WTC11 (cell line): ENCODE measurements at regions not wholly inside any gene's neighbourhood (a gene's known extent, or its start where the extent isn't known, plus 50 kb on each side); places are given as distances from the start of the nearest gene placed in this dataset.

ENCODE experiments used
- ATAC-seq: fragments of 200-7000 bp; cut with Tn5 transposase; 2 replicates; pipeline ENCODE4 v1.10.0; 2021; ENCODE audit warnings: mild to moderate bottlenecking, moderate library complexity
- CTCF ChIA-PET: fragments of 300-600 bp; sonication (Branson Sonifier 250); formaldehyde crosslinking; loops from one replicate; lab custom pipeline; 2021; ENCODE audit warnings: antibody characterized with exemption; lab: Charles Lee
- POLR2A ChIA-PET: fragments of 350-600 bp; sonication (Branson Sonifier 250); formaldehyde crosslinking; loops from one replicate; lab custom pipeline; 2021; ENCODE audit warnings: antibody characterized with exemption; lab: Charles Lee
- DNase-seq: peaks from one replicate; pipeline ENCODE4 v3.0.0; 2021; ENCODE audit warnings: low spot score
- H3K27ac Mint-ChIP-seq: 2 replicates; pipeline ENCODE4 v1.8.0; 2021; ENCODE audit warnings: mixed read lengths
- H3K27me3 Mint-ChIP-seq: 2 replicates; pipeline ENCODE4 v1.8.0; 2021; ENCODE audit warnings: low read depth, mild to moderate bottlenecking, moderate library complexity, mixed read lengths
- H3K36me3 Mint-ChIP-seq: 2 replicates; pipeline ENCODE4 v1.8.0; 2021; ENCODE audit warnings: mixed read lengths
- H3K4me1 Mint-ChIP-seq: 2 replicates; pipeline ENCODE4 v1.8.0; 2022; ENCODE audit warnings: mixed read lengths
- H3K4me3 Mint-ChIP-seq: 2 replicates; pipeline ENCODE4 v1.8.0; 2021; ENCODE audit warnings: mild to moderate bottlenecking, moderate library complexity, mixed read lengths
- H3K9me3 Mint-ChIP-seq: 2 replicates; pipeline ENCODE4 v1.8.0; 2021; ENCODE audit warnings: mixed read lengths
- ATF1 ChIP-seq: sonication (generic); formaldehyde crosslinking; IDR thresholded peaks from 2 replicates; pipeline ENCODE4 v1.8.1; 2023; ENCODE audit warnings: mild to moderate bottlenecking, moderate library complexity, missing genetic modification reagents
- CREB1 ChIP-seq: sonication (generic); formaldehyde crosslinking; IDR thresholded peaks from 2 replicates; pipeline ENCODE4 v1.8.0; 2023; ENCODE audit warnings: mild to moderate bottlenecking, missing genetic modification reagents
- FOXJ3 ChIP-seq: sonication (generic); formaldehyde crosslinking; IDR thresholded peaks from 2 replicates; pipeline ENCODE4 v1.9.0; 2021; ENCODE audit warnings: missing genetic modification reagents, mild to moderate bottlenecking, borderline replicate concordance
- FOXK1 ChIP-seq: sonication (generic); formaldehyde crosslinking; IDR thresholded peaks from 2 replicates; pipeline ENCODE4 v1.8.0; 2022; ENCODE audit warnings: mild to moderate bottlenecking, moderate library complexity, missing genetic modification reagents
- FOXP1 ChIP-seq: sonication (generic); formaldehyde crosslinking; IDR thresholded peaks from 2 replicates; pipeline ENCODE4 v1.8.0; 2022; ENCODE audit warnings: missing genetic modification reagents, mild to moderate bottlenecking, moderate library complexity, borderline replicate concordance
- GABPB1 ChIP-seq: sonication (generic); formaldehyde crosslinking; IDR thresholded peaks from 2 replicates; pipeline ENCODE4 v1.8.1; 2023; ENCODE audit warnings: mild to moderate bottlenecking, missing genetic modification reagents
- JUN ChIP-seq: sonication (generic); formaldehyde crosslinking; IDR thresholded peaks from 2 replicates; pipeline ENCODE4 v1.8.0; 2023; ENCODE audit warnings: mild to moderate bottlenecking, missing genetic modification reagents
- KAT7 ChIP-seq: sonication (generic); formaldehyde crosslinking; IDR thresholded peaks from 2 replicates; pipeline ENCODE4 v1.8.1; 2023; ENCODE audit warnings: missing genetic modification reagents, mild to moderate bottlenecking, borderline replicate concordance
- MYBL2 ChIP-seq: sonication (generic); formaldehyde crosslinking; IDR thresholded peaks from 2 replicates; pipeline ENCODE4 v1.8.1; 2023; ENCODE audit warnings: mild to moderate bottlenecking, moderate library complexity, missing genetic modification reagents
- NFATC4 ChIP-seq: fragments of 250-450 bp; sonication (Bioruptor Pico); IDR thresholded peaks from 2 replicates; pipeline ENCODE4 v1.9.0; 2021; ENCODE audit warnings: mild to moderate bottlenecking
- NR2C2 ChIP-seq: sonication (generic); formaldehyde crosslinking; IDR thresholded peaks from 2 replicates; pipeline ENCODE4 v1.8.0; 2022; ENCODE audit warnings: mild to moderate bottlenecking, missing genetic modification reagents
- OVOL2 ChIP-seq: fragments of 250-450 bp; sonication (Bioruptor Pico); IDR thresholded peaks from 2 replicates; pipeline ENCODE4 v1.9.0; 2021; ENCODE audit warnings: mild to moderate bottlenecking, borderline replicate concordance
- TCF7 ChIP-seq: sonication (generic); formaldehyde crosslinking; IDR thresholded peaks from 2 replicates; pipeline ENCODE4 v1.8.0; 2022; ENCODE audit warnings: mild to moderate bottlenecking, low read depth, missing genetic modification reagents, moderate library complexity
- TEAD1 ChIP-seq: sonication (generic); formaldehyde crosslinking; IDR thresholded peaks from 2 replicates; pipeline ENCODE4 v1.8.0; 2022; ENCODE audit warnings: mild to moderate bottlenecking, missing genetic modification reagents
- TEAD4 ChIP-seq: sonication (generic); formaldehyde crosslinking; IDR thresholded peaks from 2 replicates; pipeline ENCODE4 v1.8.0; 2022; ENCODE audit warnings: mild to moderate bottlenecking, missing genetic modification reagents
- TP53 ChIP-seq: sonication (generic); formaldehyde crosslinking; IDR thresholded peaks from 2 replicates; pipeline ENCODE4 v1.8.1; 2023; ENCODE audit warnings: mild to moderate bottlenecking, missing genetic modification reagents
- ZNF138 ChIP-seq: sonication (generic); formaldehyde crosslinking; conservative IDR thresholded peaks from 2 replicates; pipeline ENCODE4 v1.8.1; 2022; ENCODE audit warnings: mild to moderate bottlenecking, moderate library complexity, missing genetic modification reagents
- ZNF232 ChIP-seq: sonication (generic); formaldehyde crosslinking; IDR thresholded peaks from 2 replicates; pipeline ENCODE4 v1.8.0; 2022; ENCODE audit warnings: mild to moderate bottlenecking, missing genetic modification reagents
- ZNF263 ChIP-seq: sonication (generic); formaldehyde crosslinking; IDR thresholded peaks from 2 replicates; pipeline ENCODE4 v1.8.1; 2022; ENCODE audit warnings: low read depth, mild to moderate bottlenecking, moderate library complexity, missing genetic modification reagents
- ZNF416 ChIP-seq: fragments of 250-450 bp; sonication (Bioruptor Pico); IDR thresholded peaks from 2 replicates; pipeline ENCODE4 v1.9.0; 2021; ENCODE audit warnings: mild to moderate bottlenecking, inconsistent platforms
- ZNF423 ChIP-seq: fragments of 250-450 bp; sonication (Bioruptor Pico); IDR thresholded peaks from 2 replicates; pipeline ENCODE4 v2.1.2; 2022; ENCODE audit warnings: mild to moderate bottlenecking, moderate library complexity
- TF ChIP-seq, protein P1 (sequence below): sonication (generic); formaldehyde crosslinking; IDR thresholded peaks from 2 replicates; pipeline ENCODE4 v1.8.0; 2023; ENCODE audit warnings: mild to moderate bottlenecking, missing genetic modification reagents
- TF ChIP-seq, protein P2 (sequence below): sonication (generic); formaldehyde crosslinking; IDR thresholded peaks from 2 replicates; pipeline ENCODE4 v1.8.0; 2022; ENCODE audit warnings: mild to moderate bottlenecking, missing genetic modification reagents
- TF ChIP-seq, protein P3 (sequence below): sonication (generic); formaldehyde crosslinking; IDR thresholded peaks from 2 replicates; pipeline ENCODE4 v1.8.1; 2023; ENCODE audit warnings: mild to moderate bottlenecking, moderate library complexity, missing genetic modification reagents
- TF ChIP-seq, protein P4 (sequence below): sonication (generic); formaldehyde crosslinking; IDR thresholded peaks from 2 replicates; pipeline ENCODE4 v1.8.1; 2022; ENCODE audit warnings: low read depth, mild to moderate bottlenecking, moderate library complexity, missing genetic modification reagents, borderline replicate concordance
- TF ChIP-seq, protein P5 (sequence below): sonication (generic); formaldehyde crosslinking; IDR thresholded peaks from 2 replicates; pipeline ENCODE4 v1.8.0; 2022; ENCODE audit warnings: mild to moderate bottlenecking, missing genetic modification reagents

DNA sequence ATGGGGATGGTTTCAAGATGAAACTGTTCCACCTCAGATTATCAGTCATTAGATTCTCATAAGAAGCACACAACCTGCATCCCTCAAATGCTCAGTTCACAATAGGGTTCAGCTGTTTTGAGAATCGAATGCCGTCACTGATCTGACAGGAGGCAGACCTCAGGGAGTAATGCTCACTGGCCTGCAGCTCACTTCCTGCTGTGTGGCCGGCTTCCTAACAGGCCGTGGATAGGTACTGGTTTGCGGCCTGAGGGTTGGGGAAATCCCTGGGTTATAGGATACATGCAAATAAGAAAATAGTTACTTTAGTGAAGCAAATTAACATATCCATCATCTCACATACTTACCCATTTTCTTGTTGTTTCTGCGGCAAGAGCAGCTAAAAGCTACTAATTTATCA, 160.4 kb downstream of the MAD2L1 start (continued):
- TF ChIP-seq, protein P1, sequence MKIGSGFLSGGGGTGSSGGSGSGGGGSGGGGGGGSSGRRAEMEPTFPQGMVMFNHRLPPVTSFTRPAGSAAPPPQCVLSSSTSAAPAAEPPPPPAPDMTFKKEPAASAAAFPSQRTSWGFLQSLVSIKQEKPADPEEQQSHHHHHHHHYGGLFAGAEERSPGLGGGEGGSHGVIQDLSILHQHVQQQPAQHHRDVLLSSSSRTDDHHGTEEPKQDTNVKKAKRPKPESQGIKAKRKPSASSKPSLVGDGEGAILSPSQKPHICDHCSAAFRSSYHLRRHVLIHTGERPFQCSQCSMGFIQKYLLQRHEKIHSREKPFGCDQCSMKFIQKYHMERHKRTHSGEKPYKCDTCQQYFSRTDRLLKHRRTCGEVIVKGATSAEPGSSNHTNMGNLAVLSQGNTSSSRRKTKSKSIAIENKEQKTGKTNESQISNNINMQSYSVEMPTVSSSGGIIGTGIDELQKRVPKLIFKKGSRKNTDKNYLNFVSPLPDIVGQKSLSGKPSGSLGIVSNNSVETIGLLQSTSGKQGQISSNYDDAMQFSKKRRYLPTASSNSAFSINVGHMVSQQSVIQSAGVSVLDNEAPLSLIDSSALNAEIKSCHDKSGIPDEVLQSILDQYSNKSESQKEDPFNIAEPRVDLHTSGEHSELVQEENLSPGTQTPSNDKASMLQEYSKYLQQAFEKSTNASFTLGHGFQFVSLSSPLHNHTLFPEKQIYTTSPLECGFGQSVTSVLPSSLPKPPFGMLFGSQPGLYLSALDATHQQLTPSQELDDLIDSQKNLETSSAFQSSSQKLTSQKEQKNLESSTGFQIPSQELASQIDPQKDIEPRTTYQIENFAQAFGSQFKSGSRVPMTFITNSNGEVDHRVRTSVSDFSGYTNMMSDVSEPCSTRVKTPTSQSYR (CRISPR knock-in tag), result no peak
- TF ChIP-seq, protein P2, sequence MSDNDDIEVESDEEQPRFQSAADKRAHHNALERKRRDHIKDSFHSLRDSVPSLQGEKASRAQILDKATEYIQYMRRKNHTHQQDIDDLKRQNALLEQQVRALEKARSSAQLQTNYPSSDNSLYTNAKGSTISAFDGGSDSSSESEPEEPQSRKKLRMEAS (CRISPR knock-in tag), result no peak
- TF ChIP-seq TCF7 (CRISPR knock-in tag) (no peak), FOXP1 (CRISPR knock-in tag) (no peak), JUN (no peak), ZNF416 (no peak), TEAD4 (CRISPR knock-in tag) (no peak), CREB1 (no peak), GABPB1 (CRISPR knock-in tag) (no peak), KAT7 (CRISPR knock-in tag) (no peak), TEAD1 (CRISPR knock-in tag) (no peak)
- TF ChIP-seq, protein P3, sequence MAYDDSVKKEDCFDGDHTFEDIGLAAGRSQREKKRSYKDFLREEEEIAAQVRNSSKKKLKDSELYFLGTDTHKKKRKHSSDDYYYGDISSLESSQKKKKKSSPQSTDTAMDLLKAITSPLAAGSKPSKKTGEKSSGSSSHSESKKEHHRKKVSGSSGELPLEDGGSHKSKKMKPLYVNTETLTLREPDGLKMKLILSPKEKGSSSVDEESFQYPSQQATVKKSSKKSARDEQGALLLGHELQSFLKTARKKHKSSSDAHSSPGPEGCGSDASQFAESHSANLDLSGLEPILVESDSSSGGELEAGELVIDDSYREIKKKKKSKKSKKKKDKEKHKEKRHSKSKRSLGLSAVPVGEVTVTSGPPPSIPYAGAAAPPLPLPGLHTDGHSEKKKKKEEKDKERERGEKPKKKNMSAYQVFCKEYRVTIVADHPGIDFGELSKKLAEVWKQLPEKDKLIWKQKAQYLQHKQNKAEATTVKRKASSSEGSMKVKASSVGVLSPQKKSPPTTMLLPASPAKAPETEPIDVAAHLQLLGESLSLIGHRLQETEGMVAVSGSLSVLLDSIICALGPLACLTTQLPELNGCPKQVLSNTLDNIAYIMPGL (CRISPR knock-in tag), result no peak

DNA sequence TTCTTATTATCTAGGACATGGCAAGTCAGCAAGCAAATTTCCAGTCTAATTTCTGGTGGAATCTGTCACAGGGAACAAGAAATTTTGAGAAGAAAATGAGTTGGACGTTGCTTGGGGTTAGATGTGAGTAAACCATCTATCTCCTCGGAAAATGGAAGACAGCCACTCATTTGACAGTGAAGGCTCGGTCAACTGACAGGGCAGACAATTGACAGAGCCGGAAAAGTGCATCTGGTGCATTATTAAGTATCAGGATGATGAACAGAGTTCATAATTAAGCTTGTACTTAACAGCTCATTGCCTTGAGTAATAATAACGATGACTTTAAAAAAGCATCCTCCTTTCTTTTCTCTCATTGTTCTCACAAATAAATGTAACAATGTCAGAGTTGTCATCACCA, 168.4 kb downstream of the MAD2L1 start:
- no peak for DNase-seq
- no peak overlapping the region for H3K27ac Mint-ChIP-seq
- ATAC-seq, result no peak
- H3K36me3 Mint-ChIP-seq, result no peaks in the 10 kb centered on the region
- H3K27me3 Mint-ChIP-seq, result no peaks in the 10 kb centered on the region
- no peak overlapping the region for H3K4me3 Mint-ChIP-seq
- H3K4me1 Mint-ChIP-seq, result peaks cover 7% of the 10 kb centered on the region; the same call in 1 of the 2 replicates
- 0 out of 2 replicates have a peak, but pooled peaks cover 4% of the 10 kb centered on the region for H3K9me3 Mint-ChIP-seq
- ChIA-PET CTCF (no interaction called here), POLR2A (no interaction called here)
- TF ChIP-seq, protein P3 (CRISPR knock-in tag), result no peak
- TF ChIP-seq ATF1 (CRISPR knock-in tag) (no peak), NR2C2 (CRISPR knock-in tag) (no peak), ZNF232 (CRISPR knock-in tag) (no peak), TP53 (CRISPR knock-in tag) (no peak), OVOL2 (CRISPR knock-in tag) (no peak), NFATC4 (CRISPR knock-in tag) (no peak), MYBL2 (CRISPR knock-in tag) (no peak), FOXJ3 (CRISPR knock-in tag) (no peak), ZNF263 (no peak), FOXK1 (CRISPR knock-in tag) (no peak), ZNF423 (no peak), ZNF138 (CRISPR knock-in tag) (no peak)
- TF ChIP-seq, protein P4, sequence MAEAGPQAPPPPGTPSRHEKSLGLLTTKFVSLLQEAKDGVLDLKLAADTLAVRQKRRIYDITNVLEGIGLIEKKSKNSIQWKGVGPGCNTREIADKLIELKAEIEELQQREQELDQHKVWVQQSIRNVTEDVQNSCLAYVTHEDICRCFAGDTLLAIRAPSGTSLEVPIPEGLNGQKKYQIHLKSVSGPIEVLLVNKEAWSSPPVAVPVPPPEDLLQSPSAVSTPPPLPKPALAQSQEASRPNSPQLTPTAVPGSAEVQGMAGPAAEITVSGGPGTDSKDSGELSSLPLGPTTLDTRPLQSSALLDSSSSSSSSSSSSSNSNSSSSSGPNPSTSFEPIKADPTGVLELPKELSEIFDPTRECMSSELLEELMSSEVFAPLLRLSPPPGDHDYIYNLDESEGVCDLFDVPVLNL (CRISPR knock-in tag), result no peak
- TF ChIP-seq, protein P5, sequence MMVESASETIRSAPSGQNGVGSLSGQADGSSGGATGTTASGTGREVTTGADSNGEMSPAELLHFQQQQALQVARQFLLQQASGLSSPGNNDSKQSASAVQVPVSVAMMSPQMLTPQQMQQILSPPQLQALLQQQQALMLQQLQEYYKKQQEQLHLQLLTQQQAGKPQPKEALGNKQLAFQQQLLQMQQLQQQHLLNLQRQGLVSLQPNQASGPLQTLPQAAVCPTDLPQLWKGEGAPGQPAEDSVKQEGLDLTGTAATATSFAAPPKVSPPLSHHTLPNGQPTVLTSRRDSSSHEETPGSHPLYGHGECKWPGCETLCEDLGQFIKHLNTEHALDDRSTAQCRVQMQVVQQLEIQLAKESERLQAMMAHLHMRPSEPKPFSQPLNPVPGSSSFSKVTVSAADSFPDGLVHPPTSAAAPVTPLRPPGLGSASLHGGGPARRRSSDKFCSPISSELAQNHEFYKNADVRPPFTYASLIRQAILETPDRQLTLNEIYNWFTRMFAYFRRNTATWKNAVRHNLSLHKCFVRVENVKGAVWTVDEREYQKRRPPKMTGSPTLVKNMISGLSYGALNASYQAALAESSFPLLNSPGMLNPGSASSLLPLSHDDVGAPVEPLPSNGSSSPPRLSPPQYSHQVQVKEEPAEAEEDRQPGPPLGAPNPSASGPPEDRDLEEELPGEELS (CRISPR knock-in tag), result no peak
